ENCODE measurements at regions not wholly inside any gene's neighbourhood (a gene's known extent, or its start where the extent isn't known, plus 50 kb on each side); places are given as distances from the start of the nearest gene placed in this dataset.

- in situ Hi-C loops (cut with MboI; ENCODE audit: low sequenced_read_pairs): no loop called here
These were observed 144.8 kb upstream of the KLF14 start for GRCh38 chr7:130878785-130879184.

- in situ Hi-C loops (cut with MboI; ENCODE audit: low sequenced_read_pairs): no loop called here
These were observed 145.2 kb upstream of the KLF14 start for GRCh38 chr7:130879191-130879590.

GRCh38 chr7:130880668-130881067 lies 146.7 kb upstream of the KLF14 start:
- in situ Hi-C loops (cut with MboI; ENCODE audit: low sequenced_read_pairs): no loop called here

GRCh38 chr7:130881091-130881798 lies 147.2 kb upstream of the KLF14 start:
- in situ Hi-C loops (cut with MboI; ENCODE audit: low sequenced_read_pairs): no loop called here

- in situ Hi-C loops (cut with MboI; ENCODE audit: low sequenced_read_pairs): no loop called here
These were observed 147.8 kb upstream of the KLF14 start for GRCh38 chr7:130881799-130882141.

GRCh38 chr7:130882396-130882795 lies 148.4 kb upstream of the KLF14 start:
- in situ Hi-C loops (cut with MboI; ENCODE audit: low sequenced_read_pairs): no loop called here

GRCh38 chr7:130883928-130884327 lies 149.9 kb upstream of the KLF14 start:
- in situ Hi-C loops (cut with MboI; ENCODE audit: low sequenced_read_pairs): no loop called here

- in situ Hi-C loops (cut with MboI; ENCODE audit: low sequenced_read_pairs): no loop called here
These were observed 150.7 kb upstream of the KLF14 start for GRCh38 chr7:130884437-130885417.

GRCh38 chr7:130886438-130887135 lies 152.6 kb upstream of the KLF14 start:
- in situ Hi-C loops (cut with MboI; ENCODE audit: low sequenced_read_pairs): no loop called here

GRCh38 chr7:130887182-130887956 lies 153.4 kb upstream of the KLF14 start:
- in situ Hi-C loops (cut with MboI; ENCODE audit: low sequenced_read_pairs): no loop called here

GRCh38 chr7:130887957-130888371 lies 154.0 kb upstream of the KLF14 start:
- in situ Hi-C loops (cut with MboI; ENCODE audit: low sequenced_read_pairs): no loop called here

- in situ Hi-C loops (cut with MboI; ENCODE audit: low sequenced_read_pairs): no loop called here
These were observed 154.5 kb upstream of the KLF14 start for GRCh38 chr7:130888468-130888867.

- in situ Hi-C loops (cut with MboI; ENCODE audit: low sequenced_read_pairs): loop anchor here (10.0 kb wide), 2 partner anchors 114 to 154 kb away; no protein-coding TSS in a partner anchor
These were observed 156.4 kb upstream of the KLF14 start for GRCh38 chr7:130890176-130891020.

GRCh38 chr7:130891254-130892094 lies 157.5 kb upstream of the KLF14 start:
- in situ Hi-C loops (cut with MboI; ENCODE audit: low sequenced_read_pairs): loop anchor here (10.0 kb wide), 2 partner anchors 113 to 153 kb away; no protein-coding TSS in a partner anchor

GRCh38 chr7:130893441-130893894 lies 159.5 kb upstream of the KLF14 start:
- in situ Hi-C loops (cut with MboI; ENCODE audit: low sequenced_read_pairs): loop anchor here (10.0 kb wide), 2 partner anchors 111 to 151 kb away; no protein-coding TSS in a partner anchor

- in situ Hi-C loops (cut with MboI; ENCODE audit: low sequenced_read_pairs): loop anchor here (10.0 kb wide), 2 partner anchors 110 to 150 kb away; no protein-coding TSS in a partner anchor
These were observed 160.3 kb upstream of the KLF14 start for GRCh38 chr7:130894146-130894908.

- in situ Hi-C loops (cut with MboI; ENCODE audit: low sequenced_read_pairs): loop anchor here (10.0 kb wide), 2 partner anchors 110 to 150 kb away; no protein-coding TSS in a partner anchor
These were observed 161.1 kb upstream of the KLF14 start for GRCh38 chr7:130894909-130895750.
